ENCODE measurements at regions not wholly inside any gene's neighbourhood (a gene's known extent, or its start where the extent isn't known, plus 50 kb on each side); places are given as distances from the start of the nearest gene placed in this dataset.

DNA sequence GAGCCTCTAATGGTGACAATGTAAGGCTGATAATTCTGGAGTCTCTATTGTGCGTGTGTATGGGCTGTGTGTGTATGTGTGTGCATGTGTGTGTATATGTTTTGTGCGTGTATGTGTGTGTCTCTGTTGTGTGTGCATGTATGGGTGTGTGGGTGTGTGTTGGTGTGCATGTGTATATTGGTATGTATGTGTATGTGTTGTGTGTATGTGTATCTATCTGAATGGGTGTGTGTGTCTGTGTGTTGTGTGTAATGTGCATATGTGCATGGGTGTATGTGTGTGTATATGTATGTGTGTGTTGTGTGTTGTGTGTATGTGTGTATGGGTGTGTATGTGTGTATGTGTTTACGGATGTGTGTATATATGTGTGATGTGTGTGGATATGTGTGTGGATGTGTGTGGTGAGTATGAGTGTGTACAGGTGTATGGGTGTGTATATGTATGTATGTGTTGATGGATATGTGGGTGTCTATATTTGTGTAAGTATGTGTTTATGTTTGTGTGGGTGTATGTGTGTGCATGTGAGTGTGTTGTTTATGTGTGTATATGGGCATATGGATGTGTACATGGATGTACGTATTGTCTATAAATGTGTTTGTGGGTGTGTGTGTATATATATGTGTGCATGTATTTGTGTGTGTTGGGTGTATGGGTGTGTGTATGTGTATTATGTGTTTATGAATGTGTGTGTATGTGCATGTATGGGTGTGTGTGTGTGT is 366.7 kb downstream of the UQCRFS1 start:
- DNase-seq (ENCODE audit: low read depth in 2 of 2): no peak

DNA sequence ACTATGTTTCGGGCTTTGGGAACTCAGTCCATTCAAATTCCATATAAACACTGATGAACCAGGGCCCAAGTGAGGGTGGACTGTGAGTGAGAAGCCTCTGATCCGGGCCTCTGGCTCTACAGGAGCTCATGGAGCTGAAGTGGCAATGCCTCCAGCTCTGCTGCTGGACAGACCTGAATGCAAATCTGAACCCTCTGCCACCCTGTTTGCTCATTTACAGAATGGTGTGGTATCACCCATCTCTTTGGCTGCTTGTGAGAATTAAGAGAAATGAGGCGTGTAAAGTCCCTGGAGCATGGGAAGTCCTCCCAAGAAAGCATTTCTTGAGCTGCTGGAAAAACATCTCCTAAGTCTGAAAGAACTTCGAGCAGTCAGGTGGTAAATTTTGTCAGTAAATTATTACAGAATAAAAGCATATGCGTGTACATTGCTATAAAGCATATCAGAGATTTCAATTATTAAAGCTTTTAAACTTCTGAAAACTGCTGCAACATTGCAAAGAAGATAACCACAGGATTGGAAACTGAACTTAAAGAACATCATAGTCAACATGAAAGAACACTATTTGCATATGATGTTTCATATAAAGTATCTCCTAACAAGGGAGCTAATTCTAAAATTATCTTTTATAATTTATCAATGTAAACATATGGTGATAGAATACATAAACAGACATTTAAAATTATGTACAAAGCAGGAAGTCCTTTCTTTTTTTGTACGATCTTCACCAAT is 369.0 kb downstream of the UQCRFS1 start:
- no peak for DNase-seq (ENCODE audit: low read depth in 2 of 2)

DNA sequence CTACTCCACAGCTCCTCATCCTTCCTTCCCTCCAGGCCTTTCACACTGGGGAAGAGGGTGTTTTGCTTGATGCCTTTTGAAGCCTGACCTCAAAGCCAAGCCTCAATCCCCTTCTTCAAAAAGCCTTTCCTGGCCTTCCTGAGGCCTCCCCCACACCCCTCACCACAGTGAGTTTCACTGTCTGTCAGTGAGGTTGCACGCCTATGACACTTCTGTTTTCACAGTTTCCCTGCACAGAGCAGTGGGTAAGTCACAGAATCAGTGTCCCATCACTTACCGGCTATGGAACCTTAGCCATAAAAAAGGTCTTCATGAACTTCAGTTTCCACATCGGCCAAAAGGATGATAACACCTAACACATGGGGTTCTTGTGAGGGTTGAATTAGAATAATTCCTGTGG is 371.4 kb downstream of the UQCRFS1 start:
- DNase-seq (ENCODE audit: low read depth in 2 of 2): no peak

DNA sequence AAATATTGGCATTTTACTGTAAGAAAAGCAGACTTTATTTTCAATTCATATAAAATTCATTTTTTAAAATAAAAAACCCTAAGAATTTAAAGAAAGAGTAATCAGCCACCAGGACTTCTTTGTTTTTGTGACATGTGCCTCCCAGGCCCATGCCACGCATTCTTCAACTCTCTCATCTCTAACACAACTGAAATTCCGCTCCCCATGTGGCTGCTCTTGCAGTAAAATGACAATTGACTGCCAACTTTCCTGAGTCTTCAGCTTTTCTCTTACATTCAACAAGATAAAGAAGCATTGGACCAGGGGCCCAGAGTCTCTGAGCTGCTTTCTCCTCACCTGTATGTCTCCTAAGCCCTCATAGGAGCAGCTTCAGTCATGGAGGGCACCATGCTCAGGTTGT is 372.1 kb downstream of the UQCRFS1 start:
- no peak for DNase-seq (ENCODE audit: low read depth in 2 of 2)

DNA sequence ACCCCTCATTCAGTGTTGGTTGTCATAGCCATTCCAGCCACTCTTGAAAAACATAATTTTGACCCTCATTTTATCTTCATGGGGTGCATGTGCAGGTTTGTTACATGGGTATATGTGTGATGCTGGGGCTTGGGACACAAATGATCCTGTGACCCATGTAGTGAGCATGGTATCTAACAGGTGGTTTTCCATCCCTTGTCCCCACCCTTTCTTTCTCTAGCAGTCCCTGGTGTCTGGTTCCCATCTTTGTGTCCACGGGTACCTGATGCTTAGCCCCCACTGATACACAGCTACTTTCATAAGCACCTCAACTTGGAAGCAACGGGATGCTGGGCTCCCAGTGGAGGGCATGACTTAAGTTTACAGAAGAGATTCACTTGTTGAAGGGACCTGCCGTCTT is 373.5 kb downstream of the UQCRFS1 start:
- no peak for DNase-seq (ENCODE audit: low read depth in 2 of 2)

DNA sequence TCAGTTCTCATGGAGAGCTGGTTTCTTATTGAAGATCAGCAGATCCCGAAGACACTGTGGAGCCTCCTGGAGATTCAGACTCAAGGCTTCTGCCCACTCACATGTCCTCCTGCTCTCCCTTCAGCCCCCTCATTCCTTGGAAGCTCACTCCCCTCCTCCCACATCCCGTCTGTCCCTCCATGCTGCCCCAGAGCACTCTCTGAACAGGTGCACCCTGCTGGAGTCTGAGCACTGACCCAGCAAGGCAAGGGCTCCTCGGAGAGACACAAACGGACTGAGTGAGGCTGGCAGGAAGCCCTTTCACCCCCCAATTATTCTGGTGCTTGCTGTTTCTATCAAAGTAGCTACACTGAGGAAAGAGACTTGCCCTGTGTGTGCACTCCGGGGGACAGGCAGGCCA is 374.0 kb downstream of the UQCRFS1 start:
- no peak for DNase-seq (ENCODE audit: low read depth in 2 of 2)

GRCh38 chr19:28836421-28836820 is 376.5 kb downstream of the UQCRFS1 start:
- DNase-seq (ENCODE audit: low read depth in 2 of 2): no peak

DNA sequence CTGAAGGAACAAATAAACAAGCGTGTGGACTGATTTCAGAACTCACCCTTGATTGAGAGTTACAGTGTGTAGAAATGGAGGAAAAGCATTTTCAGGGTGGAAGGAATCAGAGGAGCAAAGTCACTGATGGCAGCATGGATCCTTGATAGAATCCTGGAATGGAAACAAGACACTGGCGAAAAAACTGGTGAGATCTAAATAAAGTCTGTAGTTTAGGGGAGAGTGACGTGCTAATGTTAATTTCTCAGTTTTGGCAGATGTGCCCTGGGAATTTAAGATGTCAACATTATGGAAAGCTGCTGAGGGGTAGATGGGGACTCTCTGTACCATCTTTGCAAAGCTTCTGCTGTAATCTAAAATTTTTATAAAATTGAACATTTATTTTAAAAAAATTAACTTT is 378.0 kb downstream of the UQCRFS1 start:
- no peak for DNase-seq (ENCODE audit: low read depth in 2 of 2)

- DNase-seq (ENCODE audit: low read depth in 2 of 2): no peak
These were observed 381.5 kb downstream of the UQCRFS1 start for GRCh38 chr19:28831462-28831861.

DNA sequence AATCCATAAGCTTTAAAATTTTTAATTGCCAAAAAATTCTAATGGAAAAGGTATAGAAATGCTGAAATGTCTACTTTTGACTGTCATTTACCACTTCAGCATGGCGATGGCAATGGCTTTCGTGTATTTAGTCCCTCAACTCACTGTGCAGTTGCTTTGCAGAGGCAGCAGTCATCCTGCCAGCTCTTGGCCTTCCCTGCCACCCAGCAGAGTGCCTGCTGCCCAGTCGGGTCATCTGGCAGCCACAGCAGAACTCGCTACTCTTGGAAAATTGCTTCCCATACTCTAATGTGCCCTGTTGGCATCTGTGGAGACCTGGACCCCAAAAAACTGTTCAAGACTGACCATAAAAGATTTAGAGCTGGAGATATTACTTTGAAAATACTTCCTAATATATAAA is 383.2 kb downstream of the UQCRFS1 start:
- no peak for DNase-seq (ENCODE audit: low read depth in 2 of 2)

- DNase-seq (ENCODE audit: low read depth in 2 of 2): no peak
These were observed 383.6 kb downstream of the UQCRFS1 start for GRCh38 chr19:28829359-28829758.

DNA sequence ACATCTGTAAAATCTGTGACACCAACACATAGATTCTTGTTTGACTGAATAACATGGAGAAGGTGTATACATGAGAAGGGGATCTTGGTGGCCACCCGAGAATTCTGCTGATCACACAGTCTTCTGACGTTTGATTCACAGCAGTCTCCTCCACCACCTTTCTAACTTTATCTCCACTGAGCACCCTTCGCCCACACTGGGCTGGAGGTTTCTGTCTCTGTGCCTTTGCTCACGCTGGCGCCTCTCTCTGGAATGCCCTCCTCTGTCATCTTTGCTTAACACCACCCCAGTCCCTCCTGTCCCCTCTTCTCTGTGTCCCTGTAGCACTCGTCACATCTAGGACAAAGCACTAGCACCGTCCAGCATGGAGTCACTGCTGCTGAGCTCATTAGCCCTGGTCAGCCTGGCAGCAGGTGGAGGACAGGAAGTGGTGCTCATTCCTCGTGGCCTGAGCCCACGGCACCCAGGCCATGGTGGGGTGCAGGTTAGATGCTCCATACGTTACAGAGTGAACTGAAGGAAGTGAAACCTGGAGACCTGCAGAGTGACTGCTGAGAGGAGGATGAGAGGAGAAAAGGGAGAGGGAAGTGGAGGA is 384.6 kb downstream of the UQCRFS1 start:
- DNase-seq (ENCODE audit: low read depth in 2 of 2): no peak

GRCh38 chr19:28827382-28827781 is 385.6 kb downstream of the UQCRFS1 start:
- no peak for DNase-seq (ENCODE audit: low read depth in 2 of 2)

GRCh38 chr19:28823338-28823961 is 389.5 kb downstream of the UQCRFS1 start:
- DNase-seq (ENCODE audit: low read depth in 2 of 2): no peak

GRCh38 chr19:28820289-28820688 is 392.7 kb downstream of the UQCRFS1 start:
- DNase-seq (ENCODE audit: low read depth in 2 of 2): no peak

GRCh38 chr19:28815257-28815656 is 397.7 kb downstream of the UQCRFS1 start:
- no peak for DNase-seq (ENCODE audit: low read depth in 2 of 2)

DNA sequence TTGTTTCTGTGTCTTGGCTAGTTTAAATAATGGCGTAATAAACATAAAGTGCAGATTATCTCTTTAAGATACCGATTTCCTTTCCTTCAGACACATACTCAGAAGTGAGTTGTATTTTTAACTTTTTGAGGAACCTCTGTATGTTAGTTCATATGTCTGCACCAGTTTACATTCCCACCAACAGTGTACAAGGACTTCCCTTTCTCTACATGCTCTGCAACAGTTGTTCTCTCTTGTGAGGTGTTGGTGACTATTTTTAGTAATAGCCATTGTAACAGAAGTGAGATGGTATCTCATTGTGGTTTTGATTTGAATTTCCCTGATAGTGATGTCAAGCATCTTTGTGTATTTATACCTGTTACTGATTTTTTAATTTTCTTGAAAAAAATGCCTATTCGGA is 418.6 kb downstream of the UQCRFS1 start:
- DNase-seq (ENCODE audit: low read depth in 2 of 2): no peak

GRCh38 chr19:28793391-28794168 is 419.4 kb downstream of the UQCRFS1 start:
- DNase-seq (ENCODE audit: low read depth in 2 of 2): no peak

DNA sequence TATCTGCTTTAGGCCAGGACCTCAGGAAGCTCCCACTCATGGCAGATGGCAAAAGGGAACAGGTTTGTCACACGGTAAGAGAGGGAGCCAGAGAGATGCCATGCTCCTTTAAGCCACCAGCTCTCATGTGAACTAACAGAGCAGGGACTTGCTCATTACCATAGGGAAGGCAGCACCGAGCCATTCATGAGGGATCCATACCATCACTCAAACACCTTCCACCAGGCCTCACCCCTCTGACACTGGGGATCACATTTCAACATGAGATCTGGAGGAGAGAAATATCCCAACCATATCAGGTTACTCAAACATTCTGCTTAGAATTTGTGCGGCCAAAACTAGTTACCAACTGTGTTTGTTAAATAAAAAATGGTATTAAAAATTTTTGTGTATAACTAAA is 427.0 kb downstream of the UQCRFS1 start:
- DNase-seq (ENCODE audit: low read depth in 2 of 2): no peak

DNA sequence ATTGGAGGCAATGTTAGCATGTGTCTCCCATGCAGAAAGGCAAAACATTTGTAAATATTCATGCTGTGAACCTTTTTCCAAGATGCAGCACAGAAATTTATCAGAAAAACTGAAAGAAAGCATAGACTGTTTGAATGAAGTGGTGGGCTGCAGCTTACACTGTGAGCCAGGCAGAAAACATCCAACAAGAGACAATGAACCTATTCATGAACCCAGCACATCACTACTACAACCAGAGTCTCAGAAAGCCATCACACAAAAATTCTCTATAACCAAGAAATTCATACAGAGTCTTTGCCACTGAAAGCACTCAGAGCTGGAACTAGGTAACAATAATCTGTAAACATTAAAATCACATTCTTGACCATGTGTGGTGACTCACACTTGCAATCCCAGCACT is 448.9 kb downstream of the UQCRFS1 start:
- DNase-seq (ENCODE audit: low read depth in 2 of 2): no peak

DNA sequence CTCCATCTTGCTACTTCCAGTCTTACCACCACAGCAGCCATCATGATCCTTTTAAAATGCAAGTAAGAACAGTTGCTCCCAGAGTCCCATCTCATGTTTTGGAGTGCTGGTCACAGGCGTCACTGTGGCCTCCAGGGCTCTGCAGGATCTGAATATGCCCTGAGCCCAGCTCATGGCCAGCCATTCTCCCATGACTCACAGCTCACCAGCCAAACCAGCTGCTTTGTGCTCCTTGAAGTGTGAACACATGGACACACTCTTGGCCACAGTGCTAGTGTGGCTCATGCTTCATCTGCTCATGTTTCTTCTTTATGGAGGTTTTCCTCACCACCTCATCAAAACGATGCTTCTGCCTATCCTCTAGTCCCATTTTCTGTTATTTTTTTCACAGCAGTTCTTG is 466.5 kb downstream of the UQCRFS1 start:
- DNase-seq (ENCODE audit: low read depth in 2 of 2): no peak

DNA sequence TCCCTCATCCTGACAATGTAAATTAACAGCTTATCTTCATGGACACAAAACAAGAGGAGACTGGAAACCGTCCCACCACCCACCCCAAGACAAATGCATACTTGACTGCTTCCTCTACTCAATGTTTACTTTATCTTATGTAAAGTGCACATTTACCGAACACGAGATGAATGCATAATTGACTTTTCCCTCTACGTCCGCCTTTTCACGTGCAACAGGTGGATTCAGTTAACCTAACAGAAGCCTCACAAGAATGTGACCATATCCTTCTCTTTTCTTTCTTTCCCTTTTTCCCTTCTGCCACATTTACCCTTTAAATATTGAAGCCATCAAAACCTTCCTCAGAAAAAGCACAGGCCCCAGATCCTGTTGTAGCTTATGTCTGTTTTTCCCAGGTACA is 468.0 kb downstream of the UQCRFS1 start:
- no peak for DNase-seq (ENCODE audit: low read depth in 2 of 2)
